ENCODE measurements at regions not wholly inside any gene's neighbourhood (a gene's known extent, or its start where the extent isn't known, plus 50 kb on each side); places are given as distances from the start of the nearest gene placed in this dataset.
A peak's percentile ranks its signal among the peaks of the same experiment; 100 is the strongest.

- FAIRE-seq (no peak), DNase-seq (no peak), ATAC-seq (peak in 1 of 4 donors; percentile 22)
- TF ChIP-seq CTCF (IDR thresholded peaks at IDR 0.05) = no peak
- H3K4me1 ChIP-seq = no peaks in the 10 kb centered on the region
- no peaks in the 10 kb centered on the region for H3K36me3 ChIP-seq
- 76 to 77% methylated on average over 5 of the region's 5 CpGs for WGBS, 2 donors
- H3K27me3 ChIP-seq = no peaks in the 10 kb centered on the region
- intact Hi-C loops (cut with DNase I) = no loop called here
- no peak overlapping the region for H3K4me3 ChIP-seq
- H3K27ac ChIP-seq = no peak overlapping the region
- H3K9me3 ChIP-seq = no peaks in the 10 kb centered on the region
Measured at GRCh38 chr9:91489361-91489899, 65.8 kb upstream of the NFIL3 start.

- 83 to 85% methylated on average over 5 of the region's 5 CpGs for WGBS, 2 donors
Measured at GRCh38 chr9:91488341-91488740, 64.7 kb upstream of the NFIL3 start.

GRCh38 chr9:91486699-91487497 is 63.3 kb upstream of the NFIL3 start:
- Histone ChIP-seq H3K4me3 (no peak overlapping the region), H3K36me3 (no peaks in the 10 kb centered on the region), H3K9me3 (no peaks in the 10 kb centered on the region), H3K4me1 (no peaks in the 10 kb centered on the region), H3K27ac (no peak overlapping the region), H3K27me3 (no peaks in the 10 kb centered on the region)
- peak in 1 of 4 donors; percentile 54 for ATAC-seq
- no peak for TF ChIP-seq CTCF (IDR thresholded peaks at IDR 0.05)
- WGBS, 2 donors = 83 to 94% methylated on average over 6 of the region's 6 CpGs
- intact Hi-C loops (cut with DNase I) = no loop called here
- FAIRE-seq = no peak
- no peak for DNase-seq

More at GRCh38 chr9:91488341-91488740, 64.7 kb upstream of the NFIL3 start:
- Histone ChIP-seq H3K27ac (no peak overlapping the region), H3K4me1 (no peaks in the 10 kb centered on the region), H3K4me3 (no peak overlapping the region), H3K27me3 (no peaks in the 10 kb centered on the region), H3K36me3 (no peaks in the 10 kb centered on the region), H3K9me3 (no peaks in the 10 kb centered on the region)
- TF ChIP-seq CTCF (IDR thresholded peaks at IDR 0.05) = no peak
- FAIRE-seq (no peak), ATAC-seq (no peak), DNase-seq (no peak)
- intact Hi-C loops (cut with DNase I) = no loop called here

GRCh38 chr9:91485006-91485405 is 61.4 kb upstream of the NFIL3 start:
- H3K4me3 ChIP-seq = no peak overlapping the region
- DNase-seq (no peak), FAIRE-seq (no peak), ATAC-seq (no peak)
- no peaks in the 10 kb centered on the region for H3K27me3 ChIP-seq
- H3K9me3 ChIP-seq = no peaks in the 10 kb centered on the region
- no peaks in the 10 kb centered on the region for H3K36me3 ChIP-seq
- no peak for TF ChIP-seq CTCF (IDR thresholded peaks at IDR 0.05)
- intact Hi-C loops (cut with DNase I) = no loop called here
- 88 to 94% methylated on average over 5 of the region's 5 CpGs for WGBS, 2 donors
- H3K4me1 ChIP-seq = no peaks in the 10 kb centered on the region
- H3K27ac ChIP-seq = no peak overlapping the region

GRCh38 chr9:91483835-91484234 is 60.2 kb upstream of the NFIL3 start:
- WGBS, 2 donors = 75 to 80% methylated on average over 8 of the region's 8 CpGs
- H3K27ac ChIP-seq = no peak overlapping the region
- no peak overlapping the region for H3K4me3 ChIP-seq
- H3K4me1 ChIP-seq = no peaks in the 10 kb centered on the region
- FAIRE-seq = no peak
- intact Hi-C loops (cut with DNase I) = no loop called here
- ATAC-seq = no peak
- H3K36me3 ChIP-seq = no peaks in the 10 kb centered on the region
- TF ChIP-seq CTCF (IDR thresholded peaks at IDR 0.05) = no peak
- no peaks in the 10 kb centered on the region for H3K9me3 ChIP-seq
- H3K27me3 ChIP-seq = no peaks in the 10 kb centered on the region
- DNase-seq = no peak

Measured in pancreas (tissue), 10 donors.